Left ventricle myocardium inferior (tissue), 1 donor: ENCODE measurements at regions not wholly inside any gene's neighbourhood (a gene's known extent, or its start where the extent isn't known, plus 50 kb on each side); places are given as distances from the start of the nearest gene placed in this dataset.

ENCODE experiments used
- DNase-seq: peaks from one replicate; pipeline ENCODE4 v3.0.0-alpha.2; 2020
- H3K27ac ChIP-seq: fragments of 200-600 bp; replicated peaks from 2 replicates; pipeline ENCODE4 v1.8.0; 2021
- H3K27me3 ChIP-seq: fragments of 200-600 bp; 2 replicates; pipeline ENCODE4 v1.8.0; 2021; ENCODE audit warnings: low read depth
- H3K36me3 ChIP-seq: fragments of 200-600 bp; 2 replicates; pipeline ENCODE4 v1.8.0; 2021
- H3K4me1 ChIP-seq: fragments of 200-600 bp; 2 replicates; pipeline ENCODE4 v1.8.0; 2021
- H3K4me3 ChIP-seq: fragments of 200-600 bp; 2 replicates; pipeline ENCODE4 v1.8.0; 2021; ENCODE audit warnings: mild to moderate bottlenecking, moderate library complexity
- H3K9me3 ChIP-seq: fragments of 200-600 bp; replicated peaks from 2 replicates; pipeline ENCODE4 v1.8.0; 2021
- CTCF ChIP-seq: fragments of 200-600 bp; IDR thresholded peaks from 2 replicates; pipeline ENCODE4 v1.8.0; 2021; ENCODE audit warnings: antibody characterized with exemption, mild to moderate bottlenecking, borderline replicate concordance
- intact Hi-C: fragments of 100-400 bp; cut with micrococcal nuclease; formaldehyde crosslinking; loops from one replicate; pipeline ENCODE4 v1.11.0; 2022
- donor health status: DM: no; HTN: yes; CAD: no; lungs with severe emphysema.

- no peak overlapping the region for H3K4me3 ChIP-seq
- TF ChIP-seq CTCF, result no peak
- H3K4me1 ChIP-seq, result no peaks in the 10 kb centered on the region
- no peaks in the 10 kb centered on the region for H3K9me3 ChIP-seq
- intact Hi-C loops, result no loop called here
- peaks cover 62% of the 10 kb centered on the region for H3K27me3 ChIP-seq
- DNase-seq, result no peak
- no peaks in the 10 kb centered on the region for H3K36me3 ChIP-seq
- H3K27ac ChIP-seq, result no peak overlapping the region
These were observed 131.7 kb downstream of the PXDC1 start for GRCh38 chr6:3619800-3620199.

- TF ChIP-seq CTCF, result no peak
- no peak for DNase-seq
- Histone ChIP-seq H3K27me3 (peaks cover 61% of the 10 kb centered on the region), H3K36me3 (no peaks in the 10 kb centered on the region), H3K9me3 (no peaks in the 10 kb centered on the region), H3K27ac (no peak overlapping the region), H3K4me1 (no peaks in the 10 kb centered on the region), H3K4me3 (no peak overlapping the region)
- intact Hi-C loops, result no loop called here
These were observed 132.3 kb downstream of the PXDC1 start for GRCh38 chr6:3619201-3619600.

GRCh38 chr6:3618642-3619041 lies 132.9 kb downstream of the PXDC1 start:
- peaks cover 61% of the 10 kb centered on the region for H3K27me3 ChIP-seq
- TF ChIP-seq CTCF, result no peak
- H3K36me3 ChIP-seq, result no peaks in the 10 kb centered on the region
- H3K4me3 ChIP-seq, result no peak overlapping the region
- no peaks in the 10 kb centered on the region for H3K4me1 ChIP-seq
- H3K27ac ChIP-seq, result no peak overlapping the region
- intact Hi-C loops, result no loop called here
- H3K9me3 ChIP-seq, result no peaks in the 10 kb centered on the region
- DNase-seq, result no peak

GRCh38 chr6:3617681-3618311 lies 133.7 kb downstream of the PXDC1 start:
- no peaks in the 10 kb centered on the region for H3K36me3 ChIP-seq
- TF ChIP-seq CTCF, result no peak
- H3K4me3 ChIP-seq, result no peak overlapping the region
- H3K9me3 ChIP-seq, result no peaks in the 10 kb centered on the region
- no peaks in the 10 kb centered on the region for H3K4me1 ChIP-seq
- peaks cover 52% of the 10 kb centered on the region for H3K27me3 ChIP-seq
- DNase-seq, result no peak
- intact Hi-C loops, result no loop called here
- H3K27ac ChIP-seq, result no peak overlapping the region

GRCh38 chr6:3617192-3617631 lies 134.3 kb downstream of the PXDC1 start:
- DNase-seq, result no peak
- Histone ChIP-seq H3K9me3 (no peaks in the 10 kb centered on the region), H3K4me1 (no peaks in the 10 kb centered on the region), H3K4me3 (no peak overlapping the region), H3K27ac (no peak overlapping the region), H3K36me3 (no peaks in the 10 kb centered on the region), H3K27me3 (peaks cover 46% of the 10 kb centered on the region)
- intact Hi-C loops, result no loop called here
- no peak for TF ChIP-seq CTCF
